GM12892 (cell line): ENCODE measurements at regions not wholly inside any gene's neighbourhood (a gene's known extent, or its start where the extent isn't known, plus 50 kb on each side); places are given as distances from the start of the nearest gene placed in this dataset.
"Not testable (repeated sequence)": the region's sequence is repeated elsewhere in the genome, so short reads cannot be mapped to it uniquely, and the experiment has no call there.

Experiments used
- DNase-seq: peaks from one replicate; pipeline ENCODE4 v3.0.0; 2011; ENCODE audit not compliant: insufficient read length
- FAIRE-seq: peaks from 2 replicates; lab custom pipeline; 2011; peaks lifted over from hg19 to GRCh38; lab: Jason Lieb, UNC
- POLR2A ChIP-seq: IDR thresholded peaks from 2 replicates; pipeline ENCODE4 v1.6.1; 2011; ENCODE audit warnings: low read depth, low read length, control low read depth
- POLR2AphosphoS5 ChIP-seq: IDR thresholded peaks from 2 replicates; pipeline ENCODE4 v1.6.1; 2011; ENCODE audit warnings: low read depth, low read length, control low read depth
- TAF1 ChIP-seq: IDR thresholded peaks from 2 replicates; pipeline ENCODE4 v1.6.1; 2011; ENCODE audit warnings: low read depth, mild to moderate bottlenecking, control low read depth, low read length, borderline replicate concordance

- DNase-seq (no peak), FAIRE-seq (no peak)
- TF ChIP-seq TAF1 (no peak), POLR2AphosphoS5 (no peak), POLR2A (no peak)
Measured at GRCh38 chr5:72692231-72692637, 124.2 kb upstream of the TNPO1 start.

- FAIRE-seq (no peak), DNase-seq (no peak)
- TF ChIP-seq POLR2AphosphoS5 (no peak), POLR2A (no peak), TAF1 (no peak)
Measured at GRCh38 chr5:72691751-72692150, 124.7 kb upstream of the TNPO1 start.

GRCh38 chr5:72688916-72689315 is 127.5 kb upstream of the TNPO1 start:
- no peak for TF ChIP-seq TAF1
- TF ChIP-seq POLR2AphosphoS5, result no peak
- no peak for TF ChIP-seq POLR2A
- DNase-seq (no peak), FAIRE-seq (no peak)

GRCh38 chr5:72687288-72687687 is 129.2 kb upstream of the TNPO1 start:
- FAIRE-seq (no peak), DNase-seq (no peak)
- no peak for TF ChIP-seq POLR2AphosphoS5
- no peak for TF ChIP-seq POLR2A
- TF ChIP-seq TAF1, result no peak

GRCh38 chr5:72682561-72682960 is 133.9 kb upstream of the TNPO1 start:
- FAIRE-seq, result no peak
- TF ChIP-seq POLR2A (no peak), POLR2AphosphoS5 (no peak), TAF1 (no peak)
- no peak for DNase-seq

- FAIRE-seq (no peak), DNase-seq (no peak)
Measured at GRCh38 chr5:72681781-72682180, 134.7 kb upstream of the TNPO1 start.

GRCh38 chr5:72677447-72677846 is 139.0 kb upstream of the TNPO1 start:
- TF ChIP-seq POLR2A, result no peak
- no peak for FAIRE-seq

More at GRCh38 chr5:72681781-72682180, 134.7 kb upstream of the TNPO1 start:
- no peak for TF ChIP-seq POLR2A
- no peak for TF ChIP-seq TAF1
- no peak for TF ChIP-seq POLR2AphosphoS5

GRCh38 chr5:72676831-72677230 is 139.6 kb upstream of the TNPO1 start:
- DNase-seq, FAIRE-seq: not testable (repeated sequence)

More at GRCh38 chr5:72677447-72677846, 139.0 kb upstream of the TNPO1 start:
- DNase-seq, result no peak

- no peak for TF ChIP-seq TAF1
- TF ChIP-seq POLR2AphosphoS5, result no peak
- no peak for TF ChIP-seq POLR2A
- FAIRE-seq, result no peak
- DNase-seq, result no peak
Measured at GRCh38 chr5:72673623-72674022, 142.8 kb upstream of the TNPO1 start.

GRCh38 chr5:72673180-72673579 is 143.3 kb upstream of the TNPO1 start:
- FAIRE-seq, result no peak
- no peak for DNase-seq
- TF ChIP-seq POLR2A (no peak), POLR2AphosphoS5 (no peak), TAF1 (no peak)

- FAIRE-seq (no peak), DNase-seq (no peak)
- no peak for TF ChIP-seq TAF1
- no peak for TF ChIP-seq POLR2A
- TF ChIP-seq POLR2AphosphoS5, result no peak
Measured at GRCh38 chr5:72667708-72668107, 148.8 kb upstream of the TNPO1 start.

- FAIRE-seq, result no peak
Measured at GRCh38 chr5:72662936-72663335, 153.5 kb upstream of the TNPO1 start.

GRCh38 chr5:72662305-72662704 is 154.2 kb upstream of the TNPO1 start:
- DNase-seq (no peak), FAIRE-seq (no peak)
- TF ChIP-seq POLR2AphosphoS5 (no peak), POLR2A (no peak), TAF1 (no peak)

More at GRCh38 chr5:72662936-72663335, 153.5 kb upstream of the TNPO1 start:
- no peak for DNase-seq
- no peak for TF ChIP-seq POLR2AphosphoS5
- TF ChIP-seq TAF1, result no peak
- no peak for TF ChIP-seq POLR2A
